ENCODE measurements at regions not wholly inside any gene's neighbourhood (a gene's known extent, or its start where the extent isn't known, plus 50 kb on each side); places are given as distances from the start of the nearest gene placed in this dataset.

- TF ChIP-seq CTCF (IDR thresholded peaks at IDR 0.05), result peak; percentile 57
- Histone ChIP-seq H3K4me3 (no peak overlapping the region), H3K27ac (no peak overlapping the region)
- no peak for DNase-seq (ENCODE audit: low spot score)
Observed at GRCh38 chr9:108565651-108566378, 290.0 kb downstream of the ACTL7B start.

GRCh38 chr9:108562176-108562575 lies 293.6 kb downstream of the ACTL7B start:
- Histone ChIP-seq H3K4me3 (no peak overlapping the region), H3K27ac (no peak overlapping the region)
- DNase-seq (ENCODE audit: low spot score), result no peak
- TF ChIP-seq CTCF (IDR thresholded peaks at IDR 0.05), result no peak

GRCh38 chr9:108559432-108559831 lies 296.4 kb downstream of the ACTL7B start:
- no peak for TF ChIP-seq CTCF (IDR thresholded peaks at IDR 0.05)
- H3K27ac ChIP-seq, result no peak overlapping the region
- H3K4me3 ChIP-seq, result no peak overlapping the region
- no peak for DNase-seq (ENCODE audit: low spot score)

- no peak for DNase-seq (ENCODE audit: low spot score)
- no peak for TF ChIP-seq CTCF (IDR thresholded peaks at IDR 0.05)
- Histone ChIP-seq H3K27ac (no peak overlapping the region), H3K4me3 (no peak overlapping the region)
Observed at GRCh38 chr9:108554831-108555230, 301.0 kb downstream of the ACTL7B start.

- H3K4me3 ChIP-seq, result no peak overlapping the region
- DNase-seq (ENCODE audit: low spot score), result no peak
- TF ChIP-seq CTCF (IDR thresholded peaks at IDR 0.05), result no peak
- no peak overlapping the region for H3K27ac ChIP-seq
Observed at GRCh38 chr9:108553111-108553635, 302.6 kb downstream of the ACTL7B start.

- TF ChIP-seq CTCF (IDR thresholded peaks at IDR 0.05), result no peak
- no peak overlapping the region for H3K27ac ChIP-seq
- DNase-seq (ENCODE audit: low spot score), result no peak
Observed at GRCh38 chr9:108552459-108553040, 303.2 kb downstream of the ACTL7B start.

More at GRCh38 chr9:108552459-108553040, 303.2 kb downstream of the ACTL7B start:
- no peak overlapping the region for H3K4me3 ChIP-seq
